IMR-90 (cell line): ENCODE measurements at regions not wholly inside any gene's neighbourhood (a gene's known extent, or its start where the extent isn't known, plus 50 kb on each side); places are given as distances from the start of the nearest gene placed in this dataset.
A peak's percentile ranks its signal among the peaks of the same experiment; 100 is the strongest.

Source experiments
- ATAC-seq: fragments of 200-7000 bp; cut with Tn5 transposase; 2 replicates; pipeline ENCODE4 v1.9.1; 2020; ENCODE audit warnings: low read depth, mild to moderate bottlenecking, moderate library complexity
- BruUV-seq: library from RNA; stranded (reverse); fragments of 400-500 nt; replicated peaks from 2 replicates; lab custom pipeline; 2021; lab: Mats Ljungman, UMichigan
- CTCF ChIA-PET: fragments of 300-600 bp; formaldehyde crosslinking; extraction: SDS; loops from one replicate; lab custom pipeline; 2021; ENCODE audit warnings: antibody characterized with exemption; lab: Yijun Ruan, JAX
- POLR2A ChIA-PET: fragments of 300-600 bp; sonication (Branson Sonifier 250); formaldehyde crosslinking; loops from one replicate; lab custom pipeline; 2022; ENCODE audit warnings: antibody characterized with exemption; ENCODE audit not compliant: unreplicated experiment; lab: Charles Lee
- DNase-seq: peaks from one replicate; pipeline ENCODE4 v3.0.0; 2013
- H2AFZ ChIP-seq: replicated peaks from 2 replicates; pipeline ENCODE3; 2013; ENCODE audit warnings: low read length, mild to moderate bottlenecking; ENCODE audit not compliant: poor library complexity
- H2AK5ac ChIP-seq: 2 replicates; pipeline ENCODE4 v1.6.1; 2013; ENCODE audit warnings: low read depth, low read length, inconsistent platforms
- H2AK9ac ChIP-seq: replicated peaks from 2 replicates; pipeline ENCODE3; 2013; ENCODE audit warnings: mild to moderate bottlenecking, low read depth, low read length, moderate library complexity; ENCODE audit not compliant: poor library complexity
- H2BK120ac ChIP-seq: 2 replicates; pipeline ENCODE4 v1.6.1; 2013; ENCODE audit warnings: low read depth, low read length, inconsistent platforms
- H2BK15ac ChIP-seq: 3 replicates; pipeline ENCODE4 v1.6.1; 2013; ENCODE audit warnings: low read depth, low read length, inconsistent platforms
- H2BK20ac ChIP-seq: 2 replicates; pipeline ENCODE4 v1.6.1; 2013; ENCODE audit warnings: low read depth, mild to moderate bottlenecking, inconsistent platforms, low read length, moderate library complexity
- H2BK5ac ChIP-seq: 2 replicates; pipeline ENCODE4 v1.6.1; 2013; ENCODE audit warnings: mild to moderate bottlenecking, low read depth, low read length, inconsistent platforms; ENCODE audit not compliant: poor library complexity, severe bottlenecking
- H3K14ac ChIP-seq: replicated peaks from 2 replicates; pipeline ENCODE4 v1.6.1; 2013; ENCODE audit warnings: low read depth, low read length, inconsistent platforms
- H3K18ac ChIP-seq: 2 replicates; pipeline ENCODE4 v1.6.1; 2013; ENCODE audit warnings: low read depth, low read length, control low read depth
- H3K23ac ChIP-seq: 2 replicates; pipeline ENCODE4 v1.6.1; 2013; ENCODE audit warnings: low read depth, low read length, inconsistent platforms
- H3K27ac ChIP-seq: 2 replicates; pipeline ENCODE4 v1.5.1; 2013; ENCODE audit warnings: mild to moderate bottlenecking, control low read depth, low read length; ENCODE audit not compliant: insufficient read depth
- H3K27me3 ChIP-seq: 2 replicates; pipeline ENCODE4 v1.6.1; 2013; ENCODE audit warnings: low read length; ENCODE audit not compliant: control insufficient read depth, insufficient read depth
- H3K36me3 ChIP-seq: 2 replicates; pipeline ENCODE4 v1.6.1; 2013; ENCODE audit warnings: low read length, mixed read lengths; ENCODE audit not compliant: control insufficient read depth, insufficient read depth
- H3K4ac ChIP-seq: 2 replicates; pipeline ENCODE4 v1.6.1; 2013; ENCODE audit warnings: low read depth, low read length, inconsistent platforms
- H3K4me1 ChIP-seq: 2 replicates; pipeline ENCODE4 v1.6.1; 2013; ENCODE audit warnings: low read length, mixed read lengths; ENCODE audit not compliant: control insufficient read depth, insufficient read depth
- H3K4me2 ChIP-seq: 2 replicates; pipeline ENCODE4 v1.6.1; 2013; ENCODE audit warnings: low read depth, mild to moderate bottlenecking, control low read depth, low read length, moderate library complexity
- H3K4me3 ChIP-seq: 2 replicates; pipeline ENCODE4 v1.5.1; 2013; ENCODE audit warnings: low read depth, mild to moderate bottlenecking, control low read depth, low read length, moderate library complexity; ENCODE audit not compliant: insufficient read depth
- H3K56ac ChIP-seq: 2 replicates; pipeline ENCODE4 v1.6.1; 2013; ENCODE audit warnings: low read length, inconsistent platforms; ENCODE audit not compliant: insufficient read depth; ENCODE audit errors: extremely low read depth
- H3K79me1 ChIP-seq, 2 experiments: 2 replicates each; pipeline ENCODE4 v1.6.1; 2013; ENCODE audit warnings: low read length in 2 of 2, inconsistent platforms in 1 of 2, low read depth in 1 of 2
- H3K9ac ChIP-seq: 2 replicates; pipeline ENCODE4 v1.6.1; 2013; ENCODE audit warnings: low read depth, low read length, control low read depth
- H3K9me1 ChIP-seq: 2 replicates; pipeline ENCODE4 v1.6.1; 2013; ENCODE audit warnings: low read length, inconsistent platforms; ENCODE audit not compliant: insufficient read depth
- H3K9me3 ChIP-seq: 2 replicates; pipeline ENCODE4 v1.6.1; 2013; ENCODE audit warnings: low read length; ENCODE audit not compliant: control insufficient read depth, insufficient read depth
- H4K20me1 ChIP-seq: 2 replicates; pipeline ENCODE4 v1.6.1; 2013; ENCODE audit warnings: low read length, inconsistent platforms; ENCODE audit not compliant: insufficient read depth
- H4K5ac ChIP-seq: 2 replicates; pipeline ENCODE4 v1.6.1; 2013; ENCODE audit warnings: mild to moderate bottlenecking, low read depth, low read length, control low read depth
- H4K8ac ChIP-seq, 2 experiments: 2 replicates each; pipeline ENCODE4 v1.6.1; 2013; ENCODE audit warnings: low read depth in 2 of 2, low read length in 2 of 2, control low read depth in 1 of 2, inconsistent platforms in 1 of 2
- H4K91ac ChIP-seq: 2 replicates; pipeline ENCODE4 v1.6.1; 2013; ENCODE audit warnings: low read depth, low read length, inconsistent platforms; ENCODE audit not compliant: insufficient read depth
- BHLHE40 ChIP-seq: fragments of 150-350 bp; IDR thresholded peaks from 2 replicates; pipeline ENCODE4 v1.6.1; 2016; ENCODE audit warnings: mild to moderate bottlenecking, low read depth, low read length
- CEBPB ChIP-seq: IDR thresholded peaks from 2 replicates; pipeline ENCODE4 v1.6.1; 2012; ENCODE audit warnings: low read depth, low read length, improper control_type of control experiment
- CHD1 ChIP-seq: IDR thresholded peaks from 2 replicates; pipeline ENCODE4 v1.6.1; 2012; ENCODE audit warnings: low read depth, low read length, improper control_type of control experiment
- CTCF ChIP-seq: conservative IDR thresholded peaks from 2 replicates; pipeline ENCODE4 v1.5.1; 2012; ENCODE audit warnings: mild to moderate bottlenecking, low read depth, low read length, improper control_type of control experiment
- FOS ChIP-seq: fragments of 150-350 bp; IDR thresholded peaks from 2 replicates; pipeline ENCODE4 v1.6.1; 2016; ENCODE audit warnings: low read depth, low read length
- NFE2L2 ChIP-seq: fragments of 150-350 bp; IDR thresholded peaks from 2 replicates; pipeline ENCODE4 v1.6.1; 2016; ENCODE audit warnings: low read depth, mild to moderate bottlenecking, low read length
- RFX5 ChIP-seq: IDR thresholded peaks from 2 replicates; pipeline ENCODE4 v1.8.0; 2012; ENCODE audit warnings: low read depth, mild to moderate bottlenecking, low read length, moderate library complexity
- USF2 ChIP-seq: fragments of 150-350 bp; IDR thresholded peaks from 2 replicates; pipeline ENCODE4 v1.6.1; 2017; ENCODE audit warnings: mild to moderate bottlenecking, antibody characterized with exemption, low read length, low read depth
- WGBS, 2 experiments: methylation state at CpG; one replicate each; pipeline versions ENCODE4 v1.1.5 to v1.1.7; 2013; ENCODE audit warnings: missing lambda C conversion rate in 2 of 2; ENCODE audit not compliant: insufficient read length in 1 of 2; ENCODE audit errors: extremely low coverage in 2 of 2; 5-methylcytosine and 5-hydroxymethylcytosine counted together
- dilution Hi-C: fragments of 300-500 bp; cut with HindIII; formaldehyde crosslinking; loops from one replicate; pipeline ENCODE4 v1.14.3; 2018; ENCODE audit warnings: low sequenced_read_pairs; ENCODE audit not compliant: unreplicated experiment
- in situ Hi-C: fragments of 300-500 bp; cut with MboI; formaldehyde crosslinking; loops from 3 replicates; pipeline ENCODE4 v1.14.3; 2019; ENCODE audit warnings: low sequenced_read_pairs, inconsistent platforms, mixed read lengths
- intact Hi-C: fragments of 100-400 bp; cut with micrococcal nuclease; formaldehyde crosslinking; loops from 2 replicates; pipeline ENCODE4 v1.10.0; 2022

- Histone ChIP-seq H2AK9ac (no peak overlapping the region), H3K56ac (no peak overlapping the region), H4K20me1 (no peaks in the 10 kb centered on the region), H4K91ac (0 out of 2 replicates have a peak overlapping the region, but pooled peaks have one; percentile 2), H3K79me1 (no peaks in the 10 kb centered on the region), H3K4me3 (no peak overlapping the region), H3K9me1 (peaks cover 2% of the 10 kb centered on the region; the same call in 1 of the 2 replicates), H2BK120ac (peak overlapping the region; percentile 35; the same call in 1 of the 2 replicates), H3K36me3 (no peaks in the 10 kb centered on the region), H2BK15ac (peak overlapping the region; percentile 6; the same call in 2 of the 3 replicates), H3K9me3 (peaks cover 7% of the 10 kb centered on the region), H3K27ac (no peak overlapping the region), H2BK20ac (peak overlapping the region; percentile 53; the same call in 1 of the 2 replicates), H3K23ac (no peak overlapping the region), H3K4me2 (no peak overlapping the region), H3K4me1 (peaks cover 6% of the 10 kb centered on the region), H3K14ac (no peak overlapping the region), H3K9ac (no peak overlapping the region), H4K8ac (no peak overlapping the region), H2BK5ac (no peak overlapping the region), H4K5ac (no peak overlapping the region), H3K27me3 (no peaks in the 10 kb centered on the region), H3K18ac (no peak overlapping the region), H2AFZ (no peak overlapping the region), H3K4ac (0 out of 2 replicates have a peak overlapping the region, but pooled peaks have one; percentile 13), H2AK5ac (peak overlapping the region; percentile 58; the same call in 1 of the 2 replicates)
- in situ Hi-C loops = no loop called here
- ATAC-seq (no peak), DNase-seq (peak; percentile 54)
- dilution Hi-C loops = no loop called here
- TF ChIP-seq RFX5 (no peak), USF2 (no peak), BHLHE40 (no peak), NFE2L2 (no peak), CEBPB (no peak), CHD1 (no peak), FOS (no peak), CTCF (no peak)
- ChIA-PET CTCF (interaction anchor here (1.0 kb wide), 1 partner anchor 41 kb away, joined by 3 read pairs; no protein-coding TSS in a partner anchor), POLR2A (no interaction called here)
- 91% methylated on average over 3 of the region's 6 CpGs; no CpG with 5 or more reads in 1 of the 2 experiments for WGBS, 2 experiments
- BruUV-seq = no TSS peak
- intact Hi-C loops = no loop called here
Observed at GRCh38 chr5:93277051-93277450, 304.0 kb downstream of the NR2F1-AS1 start.
